ENCODE measurements at regions not wholly inside any gene's neighbourhood (a gene's known extent, or its start where the extent isn't known, plus 50 kb on each side); places are given as distances from the start of the nearest gene placed in this dataset.

- DNase-seq, result no peak
Measured at GRCh38 chr7:110336423-110336822, 754.5 kb upstream of the LRRN3 start.

- DNase-seq, result no peak
Measured at GRCh38 chr7:110337646-110338045, 753.3 kb upstream of the LRRN3 start.

- no peak for DNase-seq
Measured at GRCh38 chr7:110347081-110347480, 743.8 kb upstream of the LRRN3 start.

- DNase-seq, result no peak
Measured at GRCh38 chr7:110356438-110356837, 734.5 kb upstream of the LRRN3 start.

GRCh38 chr7:110358028-110358427 is 732.9 kb upstream of the LRRN3 start:
- DNase-seq, result no peak

GRCh38 chr7:110371709-110372108 is 719.2 kb upstream of the LRRN3 start:
- no peak for DNase-seq

- no peak for DNase-seq
Measured at GRCh38 chr7:110372685-110373084, 718.2 kb upstream of the LRRN3 start.

GRCh38 chr7:110373416-110373815 is 717.5 kb upstream of the LRRN3 start:
- DNase-seq, result no peak

GRCh38 chr7:110373859-110374258 is 717.1 kb upstream of the LRRN3 start:
- DNase-seq, result no peak

- DNase-seq, result no peak
Measured at GRCh38 chr7:110375068-110375467, 715.9 kb upstream of the LRRN3 start.

GRCh38 chr7:110382736-110383135 is 708.2 kb upstream of the LRRN3 start:
- DNase-seq, result no peak

- DNase-seq, result no peak
Measured at GRCh38 chr7:110386006-110386405, 704.9 kb upstream of the LRRN3 start.

- no peak for DNase-seq
Measured at GRCh38 chr7:110386913-110387312, 704.0 kb upstream of the LRRN3 start.

- DNase-seq, result no peak
Measured at GRCh38 chr7:110387689-110388088, 703.2 kb upstream of the LRRN3 start.

- no peak for DNase-seq
Measured at GRCh38 chr7:110388457-110388856, 702.5 kb upstream of the LRRN3 start.

- no peak for DNase-seq
Measured at GRCh38 chr7:110396021-110396420, 694.9 kb upstream of the LRRN3 start.

GRCh38 chr7:110397927-110398660 is 692.8 kb upstream of the LRRN3 start:
- no peak for DNase-seq

GRCh38 chr7:110399421-110399820 is 691.5 kb upstream of the LRRN3 start:
- no peak for DNase-seq

- no peak for DNase-seq
Measured at GRCh38 chr7:110400411-110400810, 690.5 kb upstream of the LRRN3 start.

- DNase-seq, result no peak
Measured at GRCh38 chr7:110407242-110407641, 683.7 kb upstream of the LRRN3 start.

- DNase-seq, result no peak
Measured at GRCh38 chr7:110407706-110408105, 683.2 kb upstream of the LRRN3 start.

- DNase-seq, result no peak
Measured at GRCh38 chr7:110412614-110413013, 678.3 kb upstream of the LRRN3 start.

- no peak for DNase-seq
Measured at GRCh38 chr7:110413038-110413437, 677.9 kb upstream of the LRRN3 start.

- DNase-seq, result no peak
Measured at GRCh38 chr7:110417611-110418010, 673.3 kb upstream of the LRRN3 start.

GRCh38 chr7:110418659-110419280 is 672.2 kb upstream of the LRRN3 start:
- DNase-seq, result no peak

Measured in activated CD4-positive, alpha-beta T cell treated with anti-CD3 and anti-CD28 coated beads, Interleukin-2, amount 50 U/mL, for 16 hours (primary cell).